Body of pancreas (tissue), 4 donors: ENCODE measurements at regions not wholly inside any gene's neighbourhood (a gene's known extent, or its start where the extent isn't known, plus 50 kb on each side); places are given as distances from the start of the nearest gene placed in this dataset.

ENCODE experiments used
- POLR2A ChIP-seq, 3 donors: fragments of 450-650 bp; IDR thresholded peaks; one replicate each; pipeline ENCODE4 v1.6.1; 2016; ENCODE audit warnings: antibody characterized with exemption in 3 of 3, mild to moderate bottlenecking in 2 of 3
- TF ChIP-seq, protein P1 (sequence below), 7 experiments: fragments of 450-650 bp in 4 of 7; fragments of 200-600 bp in 3 of 7; sonication (generic) in 3 of 7; IDR thresholded peaks; one replicate each; pipeline ENCODE4 v1.5.1; 2016 to 2019; ENCODE audit warnings: antibody characterized with exemption in 7 of 7

DNA sequence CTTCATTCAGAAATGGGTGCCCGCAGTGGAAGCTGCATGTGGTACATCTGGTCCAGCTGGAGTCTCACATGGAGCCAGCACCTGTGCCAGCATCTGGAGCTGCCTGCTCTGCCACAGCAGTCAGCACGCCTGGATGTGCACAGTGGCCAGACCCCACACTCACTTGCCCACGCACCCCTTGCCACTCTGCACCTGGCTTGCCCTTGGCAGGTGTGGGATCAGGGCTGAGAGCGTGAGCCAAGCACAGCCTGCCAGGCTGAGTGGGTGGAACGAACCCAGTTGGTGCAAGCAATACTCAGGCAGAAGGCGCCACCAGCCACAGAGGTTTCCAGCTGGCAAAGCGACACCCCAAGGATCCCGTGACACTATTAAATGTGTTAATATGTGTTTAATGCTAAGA lies 95.5 kb upstream of the AMOTL1 start:
- TF ChIP-seq, protein P1, sequence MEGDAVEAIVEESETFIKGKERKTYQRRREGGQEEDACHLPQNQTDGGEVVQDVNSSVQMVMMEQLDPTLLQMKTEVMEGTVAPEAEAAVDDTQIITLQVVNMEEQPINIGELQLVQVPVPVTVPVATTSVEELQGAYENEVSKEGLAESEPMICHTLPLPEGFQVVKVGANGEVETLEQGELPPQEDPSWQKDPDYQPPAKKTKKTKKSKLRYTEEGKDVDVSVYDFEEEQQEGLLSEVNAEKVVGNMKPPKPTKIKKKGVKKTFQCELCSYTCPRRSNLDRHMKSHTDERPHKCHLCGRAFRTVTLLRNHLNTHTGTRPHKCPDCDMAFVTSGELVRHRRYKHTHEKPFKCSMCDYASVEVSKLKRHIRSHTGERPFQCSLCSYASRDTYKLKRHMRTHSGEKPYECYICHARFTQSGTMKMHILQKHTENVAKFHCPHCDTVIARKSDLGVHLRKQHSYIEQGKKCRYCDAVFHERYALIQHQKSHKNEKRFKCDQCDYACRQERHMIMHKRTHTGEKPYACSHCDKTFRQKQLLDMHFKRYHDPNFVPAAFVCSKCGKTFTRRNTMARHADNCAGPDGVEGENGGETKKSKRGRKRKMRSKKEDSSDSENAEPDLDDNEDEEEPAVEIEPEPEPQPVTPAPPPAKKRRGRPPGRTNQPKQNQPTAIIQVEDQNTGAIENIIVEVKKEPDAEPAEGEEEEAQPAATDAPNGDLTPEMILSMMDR (IDR thresholded peaks at IDR 0.05): no peak
- no peak for TF ChIP-seq POLR2A (IDR thresholded peaks at IDR 0.05)
